ENCODE measurements at regions not wholly inside any gene's neighbourhood (a gene's known extent, or its start where the extent isn't known, plus 50 kb on each side); places are given as distances from the start of the nearest gene placed in this dataset.

DNA sequence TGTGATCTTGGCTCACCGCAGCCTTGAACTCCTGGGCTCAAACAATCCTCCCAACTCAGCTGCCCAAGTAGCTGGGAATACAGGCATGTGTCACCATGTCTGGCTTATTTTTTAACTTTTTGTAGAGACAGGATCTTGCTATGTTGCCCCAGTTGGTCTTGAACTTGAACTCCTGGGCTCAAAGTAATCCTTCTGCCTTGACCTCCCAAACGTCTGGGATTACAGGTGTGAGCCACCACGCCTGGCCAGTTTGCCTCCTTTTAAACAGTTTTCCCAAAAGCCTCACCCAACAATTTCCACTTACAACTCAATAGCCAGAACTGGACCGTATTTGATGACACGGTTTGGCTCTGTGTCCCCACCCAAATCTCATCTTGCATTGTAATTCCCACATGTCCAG lies 85.4 kb upstream of the FOXN2 start:
- Histone ChIP-seq H2AFZ (ENCODE audit: control insufficient read depth, low read length) (no peak overlapping the region), H3K27me3 (ENCODE audit: control insufficient read depth, extremely low read depth, insufficient read depth, low read length) (no peaks in the 10 kb centered on the region), H3K4me3 (ENCODE audit: control insufficient read depth in 2 of 3, extremely low read depth in 1 of 3, insufficient read depth in 2 of 3, low read depth in 1 of 3, low read length in 3 of 3) (no peak overlapping the region), H3K36me3 (ENCODE audit: control insufficient read depth in 2 of 2, extremely low read depth in 1 of 2, insufficient read depth in 2 of 2, low read length in 2 of 2) (no peaks in the 10 kb centered on the region), H4K20me1 (ENCODE audit: control insufficient read depth, extremely low read depth, insufficient read depth, low read length) (no peaks in the 10 kb centered on the region), H3K4me1 (ENCODE audit: control insufficient read depth, extremely low read depth, insufficient read depth, low read length) (no peaks in the 10 kb centered on the region), H3K79me2 (ENCODE audit: control insufficient read depth, insufficient read depth, low read length) (no peaks in the 10 kb centered on the region), H3K9ac (ENCODE audit: control insufficient read depth, extremely low read depth, insufficient read depth, low read length) (no peak overlapping the region), H3K27ac (ENCODE audit: control insufficient read depth, insufficient read depth, low read length) (no peak overlapping the region), H3K9me1 (ENCODE audit: control insufficient read depth, extremely low read depth, insufficient read depth, low read length) (no peaks in the 10 kb centered on the region), H3K4me2 (ENCODE audit: control insufficient read depth, extremely low read depth, insufficient read depth, low read depth, low read length) (no peak overlapping the region), H3K9me3 (ENCODE audit: control insufficient read depth, low read depth, low read length) (no peaks in the 10 kb centered on the region)
- FAIRE-seq: no peak
- DNase-seq (ENCODE audit: low read depth, low spot score): no peak
- TF ChIP-seq, protein P1, sequence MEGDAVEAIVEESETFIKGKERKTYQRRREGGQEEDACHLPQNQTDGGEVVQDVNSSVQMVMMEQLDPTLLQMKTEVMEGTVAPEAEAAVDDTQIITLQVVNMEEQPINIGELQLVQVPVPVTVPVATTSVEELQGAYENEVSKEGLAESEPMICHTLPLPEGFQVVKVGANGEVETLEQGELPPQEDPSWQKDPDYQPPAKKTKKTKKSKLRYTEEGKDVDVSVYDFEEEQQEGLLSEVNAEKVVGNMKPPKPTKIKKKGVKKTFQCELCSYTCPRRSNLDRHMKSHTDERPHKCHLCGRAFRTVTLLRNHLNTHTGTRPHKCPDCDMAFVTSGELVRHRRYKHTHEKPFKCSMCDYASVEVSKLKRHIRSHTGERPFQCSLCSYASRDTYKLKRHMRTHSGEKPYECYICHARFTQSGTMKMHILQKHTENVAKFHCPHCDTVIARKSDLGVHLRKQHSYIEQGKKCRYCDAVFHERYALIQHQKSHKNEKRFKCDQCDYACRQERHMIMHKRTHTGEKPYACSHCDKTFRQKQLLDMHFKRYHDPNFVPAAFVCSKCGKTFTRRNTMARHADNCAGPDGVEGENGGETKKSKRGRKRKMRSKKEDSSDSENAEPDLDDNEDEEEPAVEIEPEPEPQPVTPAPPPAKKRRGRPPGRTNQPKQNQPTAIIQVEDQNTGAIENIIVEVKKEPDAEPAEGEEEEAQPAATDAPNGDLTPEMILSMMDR (optimal IDR thresholded peaks at IDR 0.05 in 1 of 3, IDR thresholded peaks at IDR 0.05 in 1 of 3, conservative IDR thresholded peaks at IDR 0.05 in 1 of 3; ENCODE audit: extremely low read depth in 1 of 3, insufficient read depth in 2 of 3, low read length in 3 of 3): no peak
- no peak for TF ChIP-seq EZH2 (IDR thresholded peaks at IDR 0.05; ENCODE audit: low read length)
- dilution Hi-C loops (cut with MboI; ENCODE audit: extremely low pct_ligation_motif_present, low sequenced_read_pairs): no loop called here

DNA sequence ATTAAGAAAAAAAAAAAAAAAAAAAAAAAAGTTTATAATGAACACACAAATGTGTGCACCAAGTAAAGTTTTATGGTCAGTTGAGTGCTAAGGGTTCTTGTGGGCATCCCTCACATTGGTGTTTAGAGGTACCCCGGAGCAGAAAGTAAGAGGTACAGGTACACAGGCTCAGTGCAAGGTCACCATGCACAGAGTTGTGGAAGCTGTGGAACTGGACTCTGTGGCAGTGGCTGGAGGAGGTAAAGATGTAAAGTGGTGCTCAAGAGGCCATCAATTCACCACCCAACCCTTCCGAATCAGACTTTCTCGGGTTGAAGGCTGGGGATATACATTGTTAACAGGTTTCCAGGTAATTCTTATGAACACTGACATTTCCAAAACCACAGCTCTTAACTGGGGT lies 83.6 kb upstream of the FOXN2 start:
- Histone ChIP-seq H2AFZ (ENCODE audit: control insufficient read depth, low read length) (no peak overlapping the region), H3K27ac (ENCODE audit: control insufficient read depth, insufficient read depth, low read length) (no peak overlapping the region), H3K4me3 (ENCODE audit: control insufficient read depth in 2 of 3, extremely low read depth in 1 of 3, insufficient read depth in 2 of 3, low read depth in 1 of 3, low read length in 3 of 3) (no peak overlapping the region), H3K79me2 (ENCODE audit: control insufficient read depth, insufficient read depth, low read length) (no peaks in the 10 kb centered on the region), H3K27me3 (ENCODE audit: control insufficient read depth, extremely low read depth, insufficient read depth, low read length) (no peaks in the 10 kb centered on the region), H3K36me3 (ENCODE audit: control insufficient read depth in 2 of 2, extremely low read depth in 1 of 2, insufficient read depth in 2 of 2, low read length in 2 of 2) (no peaks in the 10 kb centered on the region), H3K9me1 (ENCODE audit: control insufficient read depth, extremely low read depth, insufficient read depth, low read length) (no peaks in the 10 kb centered on the region), H3K4me1 (ENCODE audit: control insufficient read depth, extremely low read depth, insufficient read depth, low read length) (no peaks in the 10 kb centered on the region), H3K9me3 (ENCODE audit: control insufficient read depth, low read depth, low read length) (no peaks in the 10 kb centered on the region), H3K9ac (ENCODE audit: control insufficient read depth, extremely low read depth, insufficient read depth, low read length) (no peak overlapping the region), H4K20me1 (ENCODE audit: control insufficient read depth, extremely low read depth, insufficient read depth, low read length) (no peaks in the 10 kb centered on the region), H3K4me2 (ENCODE audit: control insufficient read depth, extremely low read depth, insufficient read depth, low read depth, low read length) (no peak overlapping the region)
- TF ChIP-seq EZH2 (IDR thresholded peaks at IDR 0.05; ENCODE audit: low read length): no peak
- TF ChIP-seq, protein P1 (optimal IDR thresholded peaks at IDR 0.05 in 1 of 3, IDR thresholded peaks at IDR 0.05 in 1 of 3, conservative IDR thresholded peaks at IDR 0.05 in 1 of 3; ENCODE audit: extremely low read depth in 1 of 3, insufficient read depth in 2 of 3, low read length in 3 of 3): no peak
- dilution Hi-C loops (cut with MboI; ENCODE audit: extremely low pct_ligation_motif_present, low sequenced_read_pairs): no loop called here
- no peak for DNase-seq (ENCODE audit: low read depth, low spot score)
- no peak for FAIRE-seq
